ENCODE measurements at regions not wholly inside any gene's neighbourhood (a gene's known extent, or its start where the extent isn't known, plus 50 kb on each side); places are given as distances from the start of the nearest gene placed in this dataset.
"Not testable (repeated sequence)": the region's sequence is repeated elsewhere in the genome, so short reads cannot be mapped to it uniquely, and the experiment has no call there.

DNA sequence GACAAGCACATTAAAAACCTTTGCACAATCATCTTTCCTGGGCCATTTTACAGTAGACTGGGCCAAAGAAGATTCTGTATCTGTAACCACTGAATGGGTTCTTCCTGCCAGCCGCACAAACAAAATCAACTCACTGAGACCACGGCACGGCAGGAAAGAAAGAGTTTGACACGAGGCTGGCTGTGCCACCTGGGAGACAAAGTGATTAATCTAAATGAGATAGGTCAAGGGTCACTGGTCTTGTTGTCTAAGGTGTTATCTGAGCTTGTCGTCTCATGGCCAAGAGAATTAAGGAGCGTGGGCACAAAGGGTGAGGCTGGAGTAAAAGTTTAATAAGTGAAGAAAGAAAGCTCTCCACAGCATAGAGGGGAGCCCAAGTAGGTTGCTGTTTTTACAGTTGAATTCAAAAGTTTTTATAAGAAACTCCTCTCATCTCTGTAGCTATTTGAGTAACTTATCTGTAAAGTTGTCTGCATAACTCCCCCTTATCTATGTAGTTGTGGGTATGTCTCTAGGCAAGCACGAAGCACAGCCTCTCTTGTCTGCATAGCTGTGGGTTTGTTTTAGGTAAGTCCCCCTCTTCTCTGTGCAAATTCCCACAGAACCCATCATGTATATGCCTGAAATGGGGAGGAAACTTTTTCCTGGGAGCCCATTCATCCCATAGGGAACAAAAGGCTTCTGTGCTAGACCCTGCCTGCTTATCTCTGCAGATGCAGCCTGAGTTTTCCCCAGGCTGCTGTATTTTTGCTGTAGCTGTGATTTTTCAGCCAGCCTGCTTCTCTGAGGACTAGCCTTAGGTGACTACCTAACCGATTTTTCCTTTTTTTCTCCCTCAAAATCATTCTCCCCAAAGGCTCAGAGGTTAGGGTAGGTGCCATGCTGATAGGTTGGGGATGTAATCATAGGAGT lies 1314.6 kb upstream of the TMEM132C start:
- no peak for DNase-seq

- DNase-seq, result no peak
These were observed 1313.5 kb upstream of the TMEM132C start for GRCh38 chr12:126953365-126953889.

DNA sequence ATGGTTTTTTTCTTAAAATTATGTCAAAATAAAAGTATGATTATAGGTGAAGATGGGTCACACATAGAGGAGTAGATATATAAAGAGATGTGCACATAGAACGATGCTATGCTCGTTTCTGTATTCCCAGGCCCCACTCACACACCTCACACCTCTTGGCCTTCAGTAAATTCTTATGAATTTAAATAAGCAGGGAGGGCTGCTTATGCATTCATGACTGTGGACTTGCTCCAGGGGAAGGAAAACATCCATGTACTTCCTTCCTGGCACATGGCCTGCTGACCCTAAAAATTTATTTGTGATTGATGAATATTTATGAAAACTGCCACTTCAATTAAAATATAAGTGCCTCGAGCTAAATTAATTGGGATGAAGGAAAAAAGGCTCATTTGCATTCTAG lies 1306.7 kb upstream of the TMEM132C start:
- DNase-seq, result no peak

- DNase-seq, result no peak
These were observed 1306.3 kb upstream of the TMEM132C start for GRCh38 chr12:126960709-126961108.

- DNase-seq, result no peak
These were observed 1303.1 kb upstream of the TMEM132C start for GRCh38 chr12:126963825-126964224.

DNA sequence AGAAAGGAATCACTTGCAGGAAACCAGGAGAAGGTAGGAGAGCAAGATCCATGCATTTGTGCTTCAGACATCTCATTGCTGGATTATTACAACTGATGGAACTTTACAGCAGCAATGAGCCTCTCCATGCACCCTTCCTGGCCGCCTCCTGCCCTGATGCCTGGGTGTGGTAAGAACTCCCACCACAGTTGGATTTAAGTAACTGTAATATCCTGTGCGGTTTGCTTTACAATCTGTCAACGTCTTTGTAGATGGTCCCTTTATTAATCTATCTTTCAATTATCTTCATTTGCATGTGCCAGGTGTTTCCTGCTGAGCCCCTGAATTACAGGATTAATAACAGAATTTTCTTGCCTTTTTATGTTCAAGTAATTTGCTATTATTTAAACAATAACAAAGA lies 1300.5 kb upstream of the TMEM132C start:
- no peak for DNase-seq

GRCh38 chr12:126967152-126967551 lies 1299.8 kb upstream of the TMEM132C start:
- no peak for DNase-seq

DNA sequence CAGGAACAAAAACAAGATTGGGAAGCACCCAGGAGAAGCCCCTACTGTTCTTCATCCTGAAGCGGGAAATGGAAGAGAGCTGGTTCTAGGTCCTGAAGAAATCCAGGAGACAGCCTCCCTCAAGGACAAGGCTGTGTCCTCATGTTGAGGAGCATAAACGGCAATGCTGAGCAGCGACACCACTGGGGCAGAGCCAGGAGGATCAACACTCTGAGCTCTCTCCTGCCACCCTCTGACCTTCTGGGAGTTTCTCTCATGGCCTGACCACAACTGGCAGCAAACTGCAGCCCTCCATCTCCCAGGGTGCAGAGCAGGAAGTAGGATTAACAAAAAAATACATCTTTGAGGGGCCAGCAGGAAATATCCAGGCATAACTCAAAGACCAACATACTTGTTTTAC lies 1292.2 kb upstream of the TMEM132C start:
- no peak for DNase-seq

- no peak for DNase-seq
These were observed 1290.4 kb upstream of the TMEM132C start for GRCh38 chr12:126976579-126976978.

DNA sequence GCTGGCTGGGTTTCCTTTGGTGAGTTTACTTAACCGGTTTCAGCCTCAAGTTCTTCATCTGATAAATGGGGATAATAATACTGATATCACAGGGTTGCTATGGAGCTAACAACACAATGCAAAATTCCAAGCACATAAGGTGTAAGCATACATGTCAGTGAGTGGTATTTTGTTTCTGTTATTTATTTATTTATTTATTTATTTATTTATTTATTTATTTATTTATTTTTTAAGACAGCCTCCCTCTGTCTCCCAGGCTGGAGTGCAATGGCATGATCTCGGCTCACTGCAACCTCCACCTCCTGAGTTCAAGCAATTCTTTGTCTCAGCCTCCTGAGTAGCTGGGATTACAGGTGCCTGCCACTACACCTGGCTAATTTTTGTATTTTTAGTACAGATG lies 1287.4 kb upstream of the TMEM132C start:
- DNase-seq, result not testable (repeated sequence)

DNA sequence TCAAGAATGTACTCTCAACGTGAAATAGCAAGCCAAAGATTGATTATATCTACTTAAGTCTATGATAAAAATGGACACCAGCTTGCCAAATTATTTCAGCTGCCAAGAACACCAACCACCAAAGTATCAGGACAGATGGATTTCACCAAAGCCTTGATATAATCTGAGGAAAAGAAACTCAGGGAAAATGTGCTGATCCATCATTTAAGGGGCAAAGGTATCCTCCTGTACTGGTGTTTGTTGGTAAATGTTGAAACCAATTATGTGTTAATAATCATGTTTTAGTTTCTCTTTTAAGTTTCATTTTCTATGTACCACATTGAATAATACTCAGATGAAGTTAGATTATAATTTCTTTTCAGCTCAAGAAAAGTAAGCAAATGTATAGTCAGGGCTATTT lies 1284.3 kb upstream of the TMEM132C start:
- DNase-seq, result no peak

DNA sequence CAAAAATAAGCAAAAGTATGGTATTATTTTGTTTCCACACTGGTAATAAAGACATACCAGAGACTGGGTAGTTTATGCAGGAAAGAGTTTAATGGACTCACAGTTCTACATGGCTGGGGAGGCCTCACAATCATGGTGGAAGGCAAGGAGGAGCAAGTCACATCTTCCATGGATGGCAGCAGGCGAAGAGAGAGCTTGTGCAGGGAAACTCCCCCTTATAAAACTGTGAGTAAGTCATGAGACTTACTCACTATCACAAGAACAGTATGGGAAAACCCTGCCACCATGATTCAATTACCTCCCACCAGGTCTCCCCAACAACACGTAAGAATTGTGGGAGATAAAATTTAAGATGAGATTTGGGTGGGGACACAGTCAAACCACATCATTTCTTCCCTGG lies 1283.2 kb upstream of the TMEM132C start:
- not testable (repeated sequence) for DNase-seq

- not testable (repeated sequence) for DNase-seq
These were observed 1281.3 kb upstream of the TMEM132C start for GRCh38 chr12:126985663-126986062.

- no peak for DNase-seq
These were observed 1277.4 kb upstream of the TMEM132C start for GRCh38 chr12:126989532-126989931.

- no peak for DNase-seq
These were observed 1273.1 kb upstream of the TMEM132C start for GRCh38 chr12:126993898-126994297.

DNA sequence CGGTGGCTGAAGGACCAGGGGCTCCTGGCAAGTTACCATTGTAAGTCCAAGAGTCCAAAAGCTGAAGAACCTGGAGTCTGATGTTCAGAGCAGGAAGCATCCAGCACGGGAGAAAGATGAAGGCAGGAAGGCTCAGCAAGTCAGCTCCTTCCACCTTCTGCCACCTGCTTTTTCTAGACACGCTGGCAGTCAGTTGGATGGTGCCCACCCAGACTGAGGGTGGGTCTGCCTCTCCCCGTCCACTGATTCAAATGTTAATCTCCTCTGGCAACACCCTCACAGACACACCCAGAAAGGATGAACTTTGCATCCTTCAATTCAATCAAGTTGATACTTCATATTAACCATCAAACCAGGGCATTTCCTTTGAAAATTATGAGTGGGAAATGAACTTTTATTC lies 1272.4 kb upstream of the TMEM132C start:
- DNase-seq, result no peak

DNA sequence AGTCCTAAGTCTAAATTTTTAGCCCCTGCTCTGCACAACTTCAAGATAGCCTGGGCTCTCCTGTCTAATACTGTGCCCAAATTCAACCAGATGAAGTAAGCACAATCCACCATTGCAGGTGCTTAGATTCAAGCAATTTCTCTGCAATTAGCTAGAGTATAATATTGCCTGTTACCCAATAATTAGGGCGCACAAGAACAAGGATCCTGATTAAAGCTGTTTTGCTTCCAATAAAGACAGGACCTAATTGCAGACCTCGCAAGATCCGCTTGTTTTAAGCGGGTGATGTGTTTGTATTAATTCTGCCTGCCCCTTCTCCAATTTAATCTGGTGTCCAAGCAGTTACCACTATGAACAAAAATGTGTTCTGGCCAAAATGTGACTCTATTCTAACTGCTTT lies 1268.9 kb upstream of the TMEM132C start:
- no peak for DNase-seq

DNA sequence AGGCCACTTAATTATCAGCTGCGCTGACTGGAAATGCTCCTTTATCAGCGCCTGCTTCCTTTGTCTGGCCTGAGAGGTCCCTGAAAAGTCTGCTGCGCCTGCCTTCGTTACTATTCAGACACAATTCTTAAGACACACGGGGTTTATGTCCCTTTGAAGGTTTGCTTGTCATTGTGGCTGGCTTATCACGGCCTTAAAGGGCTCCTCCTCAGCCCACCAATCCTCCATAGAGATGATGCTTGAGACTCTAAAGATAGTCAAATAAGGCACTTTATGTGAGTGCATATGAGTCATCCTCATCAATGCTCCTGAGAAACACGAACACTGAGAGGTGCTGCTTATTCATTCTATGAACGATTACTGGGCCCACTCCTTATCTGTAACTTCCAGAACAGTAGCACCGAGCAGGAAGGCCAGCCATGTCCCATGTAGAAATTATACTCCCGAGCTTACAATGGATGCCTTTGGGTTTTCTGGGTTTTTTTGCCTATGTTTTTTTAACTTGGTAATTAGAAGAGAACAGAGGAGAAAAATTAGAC lies 1268.2 kb upstream of the TMEM132C start:
- no peak for DNase-seq

DNA sequence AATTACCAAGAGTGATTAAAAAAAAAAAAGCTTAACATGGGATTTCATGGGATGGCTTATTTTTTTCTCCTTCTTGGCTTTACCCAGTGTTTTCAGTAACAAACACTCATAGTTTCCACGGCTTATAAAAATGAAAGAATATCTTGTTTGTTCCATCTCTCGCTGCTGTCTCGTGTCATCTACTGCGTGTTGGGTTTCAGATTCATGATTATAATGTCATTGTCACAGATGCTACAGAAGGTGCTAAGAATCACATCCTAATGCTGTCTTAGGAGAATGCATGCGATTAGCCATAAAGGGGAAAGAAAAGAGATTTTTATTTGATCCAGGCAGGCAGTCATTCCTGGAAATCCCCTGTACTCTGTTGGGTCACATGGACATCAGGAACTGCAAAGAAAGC lies 1267.6 kb upstream of the TMEM132C start:
- DNase-seq, result no peak

- no peak for DNase-seq
These were observed 1261.6 kb upstream of the TMEM132C start for GRCh38 chr12:127005406-127005805.

DNA sequence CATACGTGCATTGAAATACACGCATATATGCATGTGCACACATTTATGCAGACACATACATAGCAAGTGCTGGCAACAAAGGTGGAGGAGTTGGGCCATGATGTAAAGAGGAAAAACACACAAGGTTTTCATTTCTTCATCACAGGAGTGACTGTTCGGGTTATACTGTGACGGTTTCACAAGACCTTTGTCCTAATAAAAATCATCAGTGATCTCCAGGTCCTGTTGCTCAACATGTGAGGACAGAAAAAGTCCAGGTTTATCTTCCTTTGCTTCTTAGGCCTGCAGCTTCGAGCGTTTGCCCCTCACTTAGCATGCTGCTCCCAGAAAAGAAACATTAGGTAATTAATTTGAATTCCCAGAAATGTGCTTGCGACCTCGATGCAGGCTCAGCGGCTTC lies 1260.0 kb upstream of the TMEM132C start:
- DNase-seq, result no peak

DNA sequence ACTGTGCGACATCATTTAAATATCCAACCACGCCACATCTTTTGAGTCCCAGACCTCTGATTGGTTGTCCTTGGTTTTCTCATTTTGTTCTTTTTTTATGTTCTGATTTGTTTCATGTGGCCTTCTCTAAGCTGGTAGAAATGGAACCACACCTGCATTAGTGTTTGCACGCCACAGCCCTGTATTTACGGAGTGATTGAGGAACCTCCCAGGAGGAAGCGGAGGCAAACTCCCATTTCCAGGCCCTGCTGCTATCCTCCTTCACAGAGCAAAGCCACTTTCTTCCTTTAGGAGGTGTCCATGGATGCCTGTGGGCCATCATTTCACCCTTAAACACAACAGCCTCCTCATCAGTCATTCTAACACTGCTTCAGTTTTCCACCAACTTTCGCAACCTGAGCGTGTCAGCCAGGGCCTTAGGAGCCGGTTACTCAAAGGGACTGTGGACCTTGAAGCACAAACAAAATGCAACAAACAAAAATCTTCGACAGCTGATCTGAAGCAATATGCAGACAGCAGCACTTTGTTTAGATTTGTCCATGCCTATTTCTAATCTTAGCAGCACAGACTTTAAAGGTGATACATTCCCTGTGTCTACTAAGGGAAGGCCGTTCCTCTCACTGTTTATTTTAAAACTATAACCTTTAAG lies 1258.1 kb upstream of the TMEM132C start:
- no peak for DNase-seq

DNA sequence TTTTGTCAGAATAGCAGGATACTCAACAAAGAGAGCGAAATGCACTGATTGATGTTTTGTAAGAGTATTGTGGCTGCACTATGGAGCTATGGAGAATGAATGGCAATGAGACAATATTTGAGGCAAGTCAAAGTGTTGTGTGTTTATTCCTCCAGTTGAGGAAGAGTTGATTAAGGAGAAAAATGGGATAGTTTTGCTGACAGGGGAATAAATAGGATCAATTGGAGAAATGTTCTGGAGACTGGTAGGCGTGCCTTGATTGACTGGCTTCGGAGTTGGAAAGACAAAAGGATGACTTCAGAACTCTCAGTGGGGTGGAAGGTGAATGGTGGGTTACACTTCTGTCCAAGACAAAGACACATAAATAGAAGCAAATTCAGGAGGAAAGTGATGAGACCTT lies 1254.9 kb upstream of the TMEM132C start:
- DNase-seq, result no peak

- no peak for DNase-seq
These were observed 1253.8 kb upstream of the TMEM132C start for GRCh38 chr12:127013197-127013596.

All from activated CD4-positive, alpha-beta T cell treated with anti-CD3 and anti-CD28 coated beads, Interleukin-2, amount 50 U/mL, for 48 hours (primary cell).